Gastrocnemius medialis (tissue), 4 donors: ENCODE measurements at regions not wholly inside any gene's neighbourhood (a gene's known extent, or its start where the extent isn't known, plus 50 kb on each side); places are given as distances from the start of the nearest gene placed in this dataset.

Experiments
- ATAC-seq, 2 donors: fragments of 150-250 bp; one replicate each; pipeline ENCODE4 v1.9.1; 2016
- DNase-seq, 2 donors: peaks; one replicate each; pipeline ENCODE4 v3.0.0-alpha.2; 2019
- H3K27ac ChIP-seq, 4 donors: fragments of 200-600 bp; sonication (generic); 1 replicate in 1 of 4; 2 replicates in 3 of 4; pipeline ENCODE4 v1.5.1; 2016 to 2018; ENCODE audit warnings: mild to moderate bottlenecking in 2 of 4, moderate library complexity in 1 of 4
- H3K27me3 ChIP-seq, 3 donors: fragments of 200-600 bp; sonication (generic) in 2 of 3; 1 replicate in 1 of 3; 2 replicates in 2 of 3; pipeline versions ENCODE4 v1.5.1 to v1.6.0; 2016 to 2019; ENCODE audit warnings: mild to moderate bottlenecking in 1 of 3, moderate library complexity in 1 of 3
- H3K36me3 ChIP-seq, 2 donors: fragments of 200-600 bp; sonication (generic) in 1 of 2; one replicate each; pipeline ENCODE4 v1.5.1; 2017 to 2018
- H3K4me1 ChIP-seq, 2 donors: fragments of 200-600 bp; sonication (generic) in 1 of 2; one replicate each; pipeline ENCODE4 v1.5.1; 2016 to 2017; ENCODE audit warnings: mild to moderate bottlenecking in 2 of 2
- H3K4me3 ChIP-seq, 4 donors: fragments of 200-600 bp; sonication (generic) in 3 of 4; 1 replicate in 1 of 4; 2 replicates in 3 of 4; pipeline ENCODE4 v1.5.1; 2016 to 2019; ENCODE audit warnings: mild to moderate bottlenecking in 2 of 4
- H3K9me3 ChIP-seq, 3 donors: fragments of 200-600 bp; sonication (generic) in 2 of 3; 1 replicate in 1 of 3; 2 replicates in 2 of 3; pipeline ENCODE4 v1.5.1; 2016 to 2019
- CTCF ChIP-seq, 5 experiments: fragments of 450-650 bp in 3 of 5; fragments of 200-600 bp in 2 of 5; sonication (generic) in 2 of 5; IDR thresholded peaks in 4 of 5; conservative IDR thresholded peaks in 1 of 5; 1 replicate in 4 of 5; 2 replicates in 1 of 5; pipeline ENCODE4 v1.5.1; 2016 to 2019; ENCODE audit warnings: antibody characterized with exemption in 5 of 5, mild to moderate bottlenecking in 3 of 5, moderate library complexity in 3 of 5
- POLR2A ChIP-seq, 2 donors: fragments of 450-650 bp; IDR thresholded peaks; one replicate each; pipeline ENCODE4 v1.6.1; 2017; ENCODE audit warnings: antibody characterized with exemption in 2 of 2, mild to moderate bottlenecking in 2 of 2, moderate library complexity in 2 of 2
- in situ Hi-C, 4 donors: fragments of 200-750 bp; cut with MboI; loops; one replicate each; pipeline versions ENCODE4 v1.15.0 to v1.8.0; 2017; ENCODE audit warnings: low sequenced_read_pairs in 4 of 4
- intact Hi-C: fragments of 100-400 bp; cut with DNase I; formaldehyde crosslinking; loops from one replicate; pipeline ENCODE4 v1.15.1; 2023; ENCODE audit warnings: low total_unique reads

GRCh38 chr5:114678778-114679177 is 316.9 kb downstream of the KCNN2 start:
- H3K27ac ChIP-seq: no peak overlapping the region
- in situ Hi-C loops (no loop called here), intact Hi-C loops (no loop called here)
- ATAC-seq (no peak), DNase-seq (no peak)
- H3K9me3 ChIP-seq: no peaks in the 10 kb centered on the region
- no peaks in the 10 kb centered on the region for H3K27me3 ChIP-seq
- no peaks in the 10 kb centered on the region for H3K4me1 ChIP-seq
- no peaks in the 10 kb centered on the region for H3K36me3 ChIP-seq
- no peak overlapping the region for H3K4me3 ChIP-seq
- no peak for TF ChIP-seq CTCF (IDR thresholded peaks at IDR 0.05 in 4 of 5, conservative IDR thresholded peaks at IDR 0.05 in 1 of 5)
- TF ChIP-seq POLR2A (IDR thresholded peaks at IDR 0.05): no peak

- H3K27ac ChIP-seq: no peak overlapping the region
- ATAC-seq: no peak
- no peaks in the 10 kb centered on the region for H3K4me1 ChIP-seq
- intact Hi-C loops (no loop called here), in situ Hi-C loops (no loop called here)
- H3K4me3 ChIP-seq: no peak overlapping the region
- no peaks in the 10 kb centered on the region for H3K9me3 ChIP-seq
- H3K27me3 ChIP-seq: no peaks in the 10 kb centered on the region
- no peak for TF ChIP-seq CTCF (IDR thresholded peaks at IDR 0.05 in 4 of 5, conservative IDR thresholded peaks at IDR 0.05 in 1 of 5)
- TF ChIP-seq POLR2A (IDR thresholded peaks at IDR 0.05): no peak
- no peaks in the 10 kb centered on the region for H3K36me3 ChIP-seq
- DNase-seq: no peak
These were observed 303.7 kb downstream of the KCNN2 start for GRCh38 chr5:114665551-114665950.

GRCh38 chr5:114660791-114661190 is 298.9 kb downstream of the KCNN2 start:
- H3K27me3 ChIP-seq: no peaks in the 10 kb centered on the region
- intact Hi-C loops (no loop called here), in situ Hi-C loops (no loop called here)
- TF ChIP-seq CTCF (IDR thresholded peaks at IDR 0.05 in 4 of 5, conservative IDR thresholded peaks at IDR 0.05 in 1 of 5): no peak
- TF ChIP-seq POLR2A (IDR thresholded peaks at IDR 0.05): no peak
- no peak overlapping the region for H3K4me3 ChIP-seq
- no peak for ATAC-seq
- DNase-seq: no peak
- no peaks in the 10 kb centered on the region for H3K4me1 ChIP-seq
- H3K36me3 ChIP-seq: no peaks in the 10 kb centered on the region
- H3K9me3 ChIP-seq: no peaks in the 10 kb centered on the region
- H3K27ac ChIP-seq: no peak overlapping the region

- intact Hi-C loops (no loop called here), in situ Hi-C loops (no loop called here)
These were observed 296.3 kb downstream of the KCNN2 start for GRCh38 chr5:114658194-114658593.

More at GRCh38 chr5:114658194-114658593, 296.3 kb downstream of the KCNN2 start:
- H3K4me1 ChIP-seq: no peaks in the 10 kb centered on the region
- no peaks in the 10 kb centered on the region for H3K27me3 ChIP-seq
- no peak overlapping the region for H3K4me3 ChIP-seq
- no peaks in the 10 kb centered on the region for H3K9me3 ChIP-seq
- H3K36me3 ChIP-seq: no peaks in the 10 kb centered on the region
- ATAC-seq (no peak), DNase-seq (no peak)
- no peak overlapping the region for H3K27ac ChIP-seq
- TF ChIP-seq CTCF (IDR thresholded peaks at IDR 0.05 in 4 of 5, conservative IDR thresholded peaks at IDR 0.05 in 1 of 5) (no peak), POLR2A (IDR thresholded peaks at IDR 0.05) (no peak)
